HepG2 (cell line): ENCODE measurements at regions not wholly inside any gene's neighbourhood (a gene's known extent, or its start where the extent isn't known, plus 50 kb on each side); places are given as distances from the start of the nearest gene placed in this dataset.

Experiments
- ATAC-seq: fragments of 200-7000 bp; cut with Tn5 transposase; 3 replicates; pipeline ENCODE4 v1.9.1; 2020; ENCODE audit warnings: mild to moderate bottlenecking, moderate library complexity
- BruUV-seq: library from RNA; stranded (reverse); fragments of 400-500 nt; replicated peaks from 2 replicates; lab custom pipeline; 2021; lab: Mats Ljungman, UMichigan
- CTCF ChIA-PET: fragments of 300-600 bp; formaldehyde crosslinking; extraction: SDS; loops from one replicate; lab custom pipeline; 2021; ENCODE audit warnings: low total read pairs, inconsistent platforms, low intra/inter-chr PET ratio; lab: Yijun Ruan, JAX
- POLR2A ChIA-PET: fragments of 350-600 bp; sonication (Branson Sonifier 250); formaldehyde crosslinking; loops from one replicate; lab custom pipeline; 2020; ENCODE audit warnings: antibody characterized with exemption, inconsistent platforms; lab: Yijun Ruan, JAX
- DNase-seq: peaks from one replicate; pipeline ENCODE4 v3.0.0-alpha.2; 2015; ENCODE audit warnings: low spot score
- FAIRE-seq: peaks from 3 replicates; lab custom pipeline; 2011; peaks lifted over from hg19 to GRCh38; lab: Jason Lieb, UNC
- H2AFZ ChIP-seq: one replicate; pipeline ENCODE4 v1.6.1; 2011; ENCODE audit warnings: low read length, inconsistent platforms
- H3K27ac ChIP-seq: fragments of 300-600 bp; 3 replicates; pipeline ENCODE4 v1.8.0; 2011; ENCODE audit warnings: mixed run types, mild to moderate bottlenecking, mixed read lengths, low read length, inconsistent platforms; ENCODE audit not compliant: insufficient read depth; ENCODE audit errors: extremely low read length
- H3K27me3 ChIP-seq, 2 experiments: fragments of 200-600 bp in 1 of 2; 2 replicates in 1 of 2; 3 replicates in 1 of 2; pipeline versions ENCODE4 v1.6.0 to v1.8.0; 2011; ENCODE audit warnings: low read length in 2 of 2, mild to moderate bottlenecking in 2 of 2, moderate library complexity in 2 of 2, inconsistent platforms in 1 of 2; ENCODE audit not compliant: insufficient read depth in 2 of 2, control insufficient read depth in 1 of 2
- H3K36me3 ChIP-seq, 2 experiments: fragments of 200-600 bp in 1 of 2; replicated peaks in 1 of 2; 2 replicates in 1 of 2; 3 replicates in 1 of 2; pipeline versions ENCODE4 v1.5.1 to v1.8.0; 2011; ENCODE audit warnings: low read length in 2 of 2, inconsistent platforms in 1 of 2; ENCODE audit not compliant: insufficient read depth in 2 of 2, control insufficient read depth in 1 of 2
- H3K4me1 ChIP-seq: 2 replicates; pipeline ENCODE4 v1.5.1; 2012; ENCODE audit warnings: low read length, inconsistent platforms; ENCODE audit not compliant: insufficient read depth
- H3K4me2 ChIP-seq: 2 replicates; pipeline ENCODE4 v1.6.0; 2011; ENCODE audit warnings: low read depth, low read length, inconsistent platforms
- H3K4me3 ChIP-seq, 3 experiments: fragments of 200-600 bp in 1 of 3; sonication (generic), shearing (Covaris generic) in 1 of 3; replicated peaks in 1 of 3; 2 replicates each; pipeline ENCODE4 v1.5.1; 2011 to 2016; ENCODE audit warnings: low read length in 3 of 3, inconsistent platforms in 2 of 3, low read depth in 2 of 3, mild to moderate bottlenecking in 2 of 3, control low read depth in 1 of 3, mixed read lengths in 1 of 3; ENCODE audit not compliant: insufficient read depth in 1 of 3
- H3K79me2 ChIP-seq: one replicate; pipeline ENCODE4 v1.6.1; 2011; ENCODE audit warnings: low read length, inconsistent platforms; ENCODE audit not compliant: insufficient read depth
- H3K9ac ChIP-seq: 2 replicates; pipeline ENCODE4 v1.6.0; 2011; ENCODE audit warnings: mild to moderate bottlenecking, low read depth, low read length, inconsistent platforms; ENCODE audit not compliant: insufficient read depth
- H3K9me3 ChIP-seq: 2 replicates; pipeline ENCODE4 v1.5.1; 2012; ENCODE audit warnings: mild to moderate bottlenecking, low read length
- H4K20me1 ChIP-seq: 2 replicates; pipeline ENCODE4 v1.6.0; 2011; ENCODE audit warnings: inconsistent platforms, mild to moderate bottlenecking, low read length, moderate library complexity; ENCODE audit not compliant: insufficient read depth
- AHR ChIP-seq: IDR thresholded peaks from 2 replicates; pipeline ENCODE4 v1.6.1; 2018; ENCODE audit warnings: missing genetic modification reagents, missing compliant biosample characterization
- ATAD3A ChIP-seq: sonication (generic); formaldehyde crosslinking; IDR thresholded peaks from 2 replicates; pipeline ENCODE4 v1.4.0; 2020; ENCODE audit warnings: missing genetic modification reagents
- BHLHE40 ChIP-seq: IDR thresholded peaks from 2 replicates; pipeline ENCODE4 v1.6.1; 2011; ENCODE audit warnings: low read length, improper control_type of control experiment
- EP300 ChIP-seq, 3 experiments: sonication (generic) in 1 of 3; formaldehyde crosslinking in 1 of 3; IDR thresholded peaks; 2 replicates each; pipeline versions ENCODE4 v1.5.1 to v1.6.1; 2011 to 2020; ENCODE audit warnings: low read depth in 2 of 3, low read length in 2 of 3, borderline replicate concordance in 1 of 3, improper control_type of control experiment in 1 of 3, mild to moderate bottlenecking in 1 of 3, missing genetic modification reagents in 1 of 3, moderate library complexity in 1 of 3
- GATAD2A ChIP-seq: IDR thresholded peaks from 2 replicates; pipeline ENCODE4 v1.6.1; 2016
- JUNB ChIP-seq: sonication (generic); formaldehyde crosslinking; IDR thresholded peaks from 2 replicates; pipeline ENCODE4 v1.8.0; 2022; ENCODE audit warnings: missing genetic modification reagents, mild to moderate bottlenecking, borderline replicate concordance
- NCOA5 ChIP-seq: sonication (generic); formaldehyde crosslinking; IDR thresholded peaks from 2 replicates; pipeline ENCODE4 v1.4.0; 2020; ENCODE audit warnings: missing genetic modification reagents
- RARG ChIP-seq: sonication (generic); formaldehyde crosslinking; IDR thresholded peaks from 2 replicates; pipeline ENCODE4 v1.4.0; 2020; ENCODE audit warnings: low read depth, mild to moderate bottlenecking, missing genetic modification reagents
- RXRB ChIP-seq: IDR thresholded peaks from 2 replicates; pipeline ENCODE4 v1.6.1; 2016; ENCODE audit warnings: borderline replicate concordance, missing genetic modification reagents, missing compliant biosample characterization
- SMAD3 ChIP-seq: sonication (generic); formaldehyde crosslinking; IDR thresholded peaks from 2 replicates; pipeline ENCODE4 v1.4.0; 2020; ENCODE audit warnings: missing genetic modification reagents
- ZFP37 ChIP-seq: sonication (generic); formaldehyde crosslinking; IDR thresholded peaks from 2 replicates; pipeline ENCODE4 v1.4.0; 2020; ENCODE audit warnings: missing genetic modification reagents, borderline replicate concordance
- ZFP82 ChIP-seq: sonication (generic); formaldehyde crosslinking; IDR thresholded peaks from 2 replicates; pipeline ENCODE4 v1.5.1; 2020; ENCODE audit warnings: mild to moderate bottlenecking, missing genetic modification reagents, borderline replicate concordance
- ZIK1 ChIP-seq: sonication (generic); formaldehyde crosslinking; IDR thresholded peaks from 2 replicates; pipeline ENCODE4 v1.5.0; 2020; ENCODE audit warnings: mild to moderate bottlenecking, low read depth, missing genetic modification reagents, borderline replicate concordance
- ZNF121 ChIP-seq: sonication (generic); formaldehyde crosslinking; IDR thresholded peaks from 2 replicates; pipeline ENCODE4 v1.5.0; 2020; ENCODE audit warnings: mild to moderate bottlenecking, missing genetic modification reagents
- ZNF3 ChIP-seq: IDR thresholded peaks from 2 replicates; pipeline ENCODE4 v1.7.0; 2017; ENCODE audit warnings: inconsistent platforms
- ZNF331 ChIP-seq: sonication (generic); formaldehyde crosslinking; IDR thresholded peaks from 2 replicates; pipeline ENCODE4 v1.4.0; 2020; ENCODE audit warnings: missing genetic modification reagents
- ZNF354B ChIP-seq: sonication (generic); formaldehyde crosslinking; IDR thresholded peaks from 2 replicates; pipeline ENCODE4 v1.8.0; 2022; ENCODE audit warnings: mild to moderate bottlenecking, missing genetic modification reagents
- WGBS: methylation state at CpG from one replicate; pipeline ENCODE4 v1.1.6; 2017; ENCODE audit warnings: low lambda C conversion rate; 5-methylcytosine and 5-hydroxymethylcytosine counted together
- in situ Hi-C: cut with HindIII; loops from 2 replicates; pipeline ENCODE4 v1.10.0; 2017; ENCODE audit warnings: low pct_unique_long_range_greater_than_20kb; ENCODE audit not compliant: extremely low pct_ligation_motif_present
- intact Hi-C: fragments of 100-400 bp; cut with micrococcal nuclease; formaldehyde crosslinking; loops from one replicate; pipeline ENCODE4 v1.10.0; 2022; ENCODE audit not compliant: unreplicated experiment
- TF ChIP-seq, protein P1 (sequence below): sonication (generic); IDR thresholded peaks from 2 replicates; pipeline ENCODE4 v1.6.1; 2016; ENCODE audit warnings: low read depth, borderline replicate concordance

DNA sequence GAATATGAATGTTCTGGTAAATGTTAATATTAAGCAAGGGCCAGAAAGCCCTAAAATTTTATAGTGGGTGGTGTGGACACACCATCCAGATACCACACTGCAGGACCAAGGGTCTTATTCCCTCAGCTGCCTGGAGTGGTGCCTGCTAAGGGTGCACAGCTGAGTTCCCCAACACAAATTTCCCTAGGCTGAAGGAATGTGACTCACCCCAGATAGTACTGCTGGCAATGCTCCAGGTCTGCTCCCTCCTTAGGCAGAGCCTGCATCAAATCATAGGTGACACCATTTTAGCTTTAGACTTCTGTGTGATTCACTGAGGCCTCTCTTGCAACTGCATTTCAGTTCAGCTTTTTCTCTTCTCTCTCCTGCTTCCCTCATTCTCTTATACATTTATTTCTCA lies 321.1 kb downstream of the SATB2 start:
- POLR2A ChIA-PET = no interaction called here
- no peaks in the 10 kb centered on the region for H3K79me2 ChIP-seq
- ATAC-seq (no peak), FAIRE-seq (no peak), DNase-seq (no peak)
- no peaks in the 10 kb centered on the region for H4K20me1 ChIP-seq
- in situ Hi-C loops (no loop called here), intact Hi-C loops (no loop called here)
- CTCF ChIA-PET = no interaction called here
- no TSS peak for BruUV-seq
- no peaks in the 10 kb centered on the region for H3K27me3 ChIP-seq
- no peaks in the 10 kb centered on the region for H3K4me1 ChIP-seq
- no peak overlapping the region for H2AFZ ChIP-seq
- no peaks in the 10 kb centered on the region for H3K36me3 ChIP-seq
- no peak overlapping the region for H3K9ac ChIP-seq
- H3K4me3 ChIP-seq = no peak overlapping the region
- no peak overlapping the region for H3K27ac ChIP-seq
- H3K9me3 ChIP-seq = no peaks in the 10 kb centered on the region
- no peak for TF ChIP-seq RARG
- no peak for TF ChIP-seq ZFP82
- no peak for TF ChIP-seq ZNF3 (CRISPR knock-in tag)
- no peak for TF ChIP-seq GATAD2A (CRISPR knock-in tag)
- TF ChIP-seq NCOA5 (CRISPR knock-in tag) = no peak
- TF ChIP-seq, protein P1, sequence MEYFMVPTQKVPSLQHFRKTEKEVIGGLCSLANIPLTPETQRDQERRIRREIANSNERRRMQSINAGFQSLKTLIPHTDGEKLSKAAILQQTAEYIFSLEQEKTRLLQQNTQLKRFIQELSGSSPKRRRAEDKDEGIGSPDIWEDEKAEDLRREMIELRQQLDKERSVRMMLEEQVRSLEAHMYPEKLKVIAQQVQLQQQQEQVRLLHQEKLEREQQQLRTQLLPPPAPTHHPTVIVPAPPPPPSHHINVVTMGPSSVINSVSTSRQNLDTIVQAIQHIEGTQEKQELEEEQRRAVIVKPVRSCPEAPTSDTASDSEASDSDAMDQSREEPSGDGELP = no peak
- TF ChIP-seq, all 625 proteins: peak for 0
- no peak overlapping the region for H3K4me2 ChIP-seq

DNA sequence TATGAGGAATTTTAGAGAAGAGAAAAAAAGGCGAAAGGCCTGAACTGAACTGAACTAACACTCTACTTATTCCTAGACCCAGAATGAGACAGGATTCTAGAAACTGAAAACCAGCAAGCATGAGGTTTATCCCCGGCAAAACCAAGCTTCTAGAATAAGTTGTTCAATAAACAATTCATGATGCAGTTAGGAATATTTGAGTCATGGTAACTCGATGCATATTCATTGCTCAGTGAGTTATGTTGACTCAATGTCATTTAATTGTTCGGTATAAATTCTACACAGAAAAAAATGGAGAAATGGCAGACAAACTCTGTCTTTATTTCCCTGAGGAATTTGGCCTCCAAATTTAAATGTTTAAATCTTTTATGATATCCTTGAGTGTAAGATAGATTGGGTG lies 321.5 kb downstream of the SATB2 start:
- Histone ChIP-seq H3K4me1 (no peaks in the 10 kb centered on the region), H3K9me3 (no peaks in the 10 kb centered on the region), H3K4me2 (no peak overlapping the region), H3K27ac (no peak overlapping the region), H2AFZ (no peak overlapping the region), H3K36me3 (no peaks in the 10 kb centered on the region), H3K27me3 (no peaks in the 10 kb centered on the region), H3K4me3 (no peak overlapping the region), H3K9ac (no peak overlapping the region), H3K79me2 (no peaks in the 10 kb centered on the region), H4K20me1 (no peaks in the 10 kb centered on the region)
- DNase-seq = no peak
- in situ Hi-C loops = no loop called here
- intact Hi-C loops = no loop called here
- WGBS = 26% methylated on average over 4 of the region's 4 CpGs
- ATAC-seq = no peak
- no TSS peak for BruUV-seq
- POLR2A ChIA-PET = no interaction called here
- CTCF ChIA-PET = no interaction called here
- no peak for FAIRE-seq
- TF ChIP-seq JUNB (CRISPR knock-in tag) = no peak
- TF ChIP-seq ZNF331 (CRISPR knock-in tag) = no peak
- no peak for TF ChIP-seq BHLHE40
- no peak for TF ChIP-seq ZNF121 (CRISPR knock-in tag)
- TF ChIP-seq ZNF354B (CRISPR knock-in tag) = no peak
- TF ChIP-seq EP300 (IDR thresholded peaks at IDR 0.05; ENCODE audit: low read depth in 2 of 2, low read length in 2 of 2) = no peak
- no peak for TF ChIP-seq EP300 (CRISPR knock-in tag; IDR thresholded peaks at IDR 0.05; ENCODE audit: borderline replicate concordance)
- TF ChIP-seq ZIK1 = no peak
- no peak for TF ChIP-seq RXRB (CRISPR knock-in tag)
- TF ChIP-seq AHR (CRISPR knock-in tag) = no peak
- no peak for TF ChIP-seq ZFP37
- TF ChIP-seq SMAD3 (CRISPR knock-in tag) = no peak
- no peak for TF ChIP-seq ATAD3A (CRISPR knock-in tag)
